GM23248 (cell line): ENCODE measurements at regions not wholly inside any gene's neighbourhood (a gene's known extent, or its start where the extent isn't known, plus 50 kb on each side); places are given as distances from the start of the nearest gene placed in this dataset.

Experiments used
- EZH2 ChIP-seq: fragments of 200-600 bp; sonication (generic); IDR thresholded peaks from 2 replicates; pipeline ENCODE4 v1.6.1; 2018; ENCODE audit warnings: antibody characterized with exemption, mild to moderate bottlenecking; ENCODE audit not compliant: insufficient read depth, poor library complexity, severe bottlenecking
- EZH2phosphoT487 ChIP-seq: fragments of 200-600 bp; sonication (generic); IDR thresholded peaks from 2 replicates; pipeline ENCODE4 v1.6.1; 2018; ENCODE audit warnings: antibody characterized with exemption, moderate library complexity, mild to moderate bottlenecking, low read depth; ENCODE audit not compliant: insufficient read depth

GRCh38 chr20:10910535-10911178 lies 236.9 kb upstream of the JAG1 start:
- TF ChIP-seq EZH2 (no peak), EZH2phosphoT487 (no peak)
